ENCODE measurements at regions not wholly inside any gene's neighbourhood (a gene's known extent, or its start where the extent isn't known, plus 50 kb on each side); places are given as distances from the start of the nearest gene placed in this dataset.

GRCh38 chr2:151042964-151043363 lies 218.7 kb downstream of the RBM43 start:
- TF ChIP-seq CTCF (IDR thresholded peaks at IDR 0.05) (no peak), POLR2AphosphoS5 (IDR thresholded peaks at IDR 0.05) (no peak), POLR2A (IDR thresholded peaks at IDR 0.05) (no peak), EP300 (IDR thresholded peaks at IDR 0.05) (no peak)

All from gastroesophageal sphincter (tissue), 3 donors.